IPS-NIHi11 (cell line): ENCODE measurements at regions not wholly inside any gene's neighbourhood (a gene's known extent, or its start where the extent isn't known, plus 50 kb on each side); places are given as distances from the start of the nearest gene placed in this dataset.
"Not testable (repeated sequence)": the region's sequence is repeated elsewhere in the genome, so short reads cannot be mapped to it uniquely, and the experiment has no call there.

ENCODE experiments used
- DNase-seq: peaks from one replicate; pipeline ENCODE4 v3.0.0; 2012; ENCODE audit warnings: mixed read lengths, low spot score

DNA sequence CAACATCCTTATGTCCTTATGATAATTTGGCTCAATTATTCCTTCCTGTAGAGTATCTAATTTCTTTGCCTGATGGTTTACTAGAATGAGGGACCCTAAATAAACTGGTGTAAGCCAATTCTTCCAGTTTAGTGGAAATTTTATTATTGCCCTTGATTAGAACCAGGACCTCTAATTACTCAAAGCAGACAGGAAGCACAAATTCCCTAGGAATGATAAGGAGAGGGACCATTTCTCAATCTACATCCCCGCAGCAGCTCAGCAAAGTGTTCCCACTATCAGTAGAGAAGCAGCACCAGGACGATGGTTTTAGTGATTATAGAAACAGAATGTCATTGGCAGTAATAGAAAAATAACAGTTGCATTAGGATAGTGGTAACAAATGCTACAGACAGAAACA is 97.1 kb downstream of the PLPPR4 start:
- no peak for DNase-seq

DNA sequence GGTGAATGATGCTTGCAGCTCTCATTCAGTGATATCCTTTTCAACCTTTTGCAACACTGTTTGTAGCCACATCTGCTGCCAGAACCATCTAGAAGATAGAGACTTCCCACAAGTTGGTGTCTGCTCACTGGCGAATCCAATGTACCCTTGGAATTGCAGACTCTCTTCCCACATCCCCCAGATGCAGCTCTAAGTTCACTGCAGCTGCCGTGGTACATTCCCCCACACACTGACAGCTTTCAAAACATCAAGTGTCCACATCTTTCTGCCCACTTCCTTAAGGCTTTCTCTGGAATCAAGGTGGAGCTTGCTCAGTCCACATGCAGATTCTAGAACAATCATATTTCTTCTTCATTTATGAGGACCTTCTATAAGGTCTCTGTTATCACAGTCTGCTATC is 99.2 kb downstream of the PLPPR4 start:
- DNase-seq: no peak

GRCh38 chr1:99365141-99365540 is 100.8 kb downstream of the PLPPR4 start:
- no peak for DNase-seq

GRCh38 chr1:99365545-99365944 is 101.3 kb downstream of the PLPPR4 start:
- DNase-seq: no peak

GRCh38 chr1:99369154-99369553 is 104.9 kb downstream of the PLPPR4 start:
- DNase-seq: no peak

DNA sequence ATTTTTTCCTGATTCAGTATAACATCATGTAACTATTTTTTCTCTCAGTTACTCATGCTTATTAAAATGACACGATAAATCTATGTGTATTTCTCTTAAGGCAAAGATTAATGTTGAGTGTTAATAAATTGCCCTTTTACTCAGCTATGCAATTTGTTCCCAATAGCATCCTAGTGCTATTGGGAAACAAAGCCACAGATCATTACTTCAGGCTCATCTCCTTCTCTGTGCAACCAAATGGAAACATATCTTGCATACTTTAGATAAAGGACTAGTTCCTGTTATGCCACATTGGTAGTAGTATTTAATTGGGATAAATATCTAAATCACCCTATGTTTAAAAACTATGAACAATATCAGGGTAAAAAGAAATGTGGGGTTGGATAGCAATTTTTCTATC is 106.2 kb downstream of the PLPPR4 start:
- DNase-seq: no peak

- DNase-seq: no peak
Measured at GRCh38 chr1:99371413-99371812, 107.1 kb downstream of the PLPPR4 start.

DNA sequence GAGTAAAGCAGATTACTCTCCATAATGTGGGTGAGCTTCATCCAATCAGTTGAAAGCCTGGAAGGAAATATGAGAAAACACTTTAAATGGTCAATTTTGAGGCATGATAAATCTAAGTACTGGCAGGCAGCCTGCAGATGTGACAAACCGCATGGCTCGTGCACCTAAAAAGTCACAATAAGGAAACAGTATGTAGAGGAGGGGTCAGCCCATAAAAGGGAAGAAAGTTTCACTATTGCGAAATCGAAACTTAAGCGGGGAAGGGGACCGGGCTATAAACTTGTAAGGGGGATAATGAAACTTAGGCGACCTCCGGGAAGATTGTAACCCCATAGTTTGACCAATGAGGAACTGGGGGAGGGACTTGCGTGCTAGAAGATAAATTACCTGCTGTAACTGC is 109.8 kb downstream of the PLPPR4 start:
- no peak for DNase-seq

DNA sequence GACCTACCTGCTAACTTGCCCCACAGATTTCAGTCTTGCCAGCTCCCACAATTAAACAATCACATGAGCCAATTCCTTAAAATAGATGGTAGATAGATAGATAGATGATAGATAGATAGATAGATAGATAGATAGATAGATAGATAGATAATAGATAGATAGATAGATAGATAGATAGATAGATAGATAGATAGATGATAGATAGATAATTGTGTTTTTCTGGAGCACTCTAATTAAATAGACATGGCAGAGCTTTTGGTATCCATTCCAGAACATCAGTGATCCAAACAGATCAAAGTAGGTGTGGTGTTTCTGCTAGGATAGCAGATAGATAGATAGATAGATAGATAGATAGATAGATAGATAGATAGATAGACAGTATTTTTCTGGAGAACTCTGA is 110.4 kb downstream of the PLPPR4 start:
- not testable (repeated sequence) for DNase-seq

GRCh38 chr1:99384021-99384420 is 119.7 kb downstream of the PLPPR4 start:
- DNase-seq: no peak

DNA sequence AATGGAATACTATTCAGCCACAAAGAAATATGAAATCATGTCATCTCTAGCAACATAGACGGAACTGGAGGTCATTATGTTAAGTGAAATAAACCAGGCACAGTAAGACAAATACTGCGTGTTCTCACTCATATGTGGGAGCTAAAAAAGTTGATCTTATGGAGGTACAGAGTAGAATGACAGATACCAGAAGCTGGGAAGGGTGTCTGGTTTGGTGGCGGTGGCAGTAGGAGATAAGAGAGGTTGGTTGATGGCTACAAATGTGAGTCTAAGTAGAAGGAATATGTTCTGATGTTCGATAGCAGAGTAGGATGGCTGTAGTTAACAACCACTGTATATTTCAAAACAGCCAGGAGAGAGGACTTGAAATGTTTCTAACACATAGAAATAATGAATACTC is 121.6 kb downstream of the PLPPR4 start:
- DNase-seq: no peak

GRCh38 chr1:99396389-99396788 is 132.1 kb downstream of the PLPPR4 start:
- no peak for DNase-seq

DNA sequence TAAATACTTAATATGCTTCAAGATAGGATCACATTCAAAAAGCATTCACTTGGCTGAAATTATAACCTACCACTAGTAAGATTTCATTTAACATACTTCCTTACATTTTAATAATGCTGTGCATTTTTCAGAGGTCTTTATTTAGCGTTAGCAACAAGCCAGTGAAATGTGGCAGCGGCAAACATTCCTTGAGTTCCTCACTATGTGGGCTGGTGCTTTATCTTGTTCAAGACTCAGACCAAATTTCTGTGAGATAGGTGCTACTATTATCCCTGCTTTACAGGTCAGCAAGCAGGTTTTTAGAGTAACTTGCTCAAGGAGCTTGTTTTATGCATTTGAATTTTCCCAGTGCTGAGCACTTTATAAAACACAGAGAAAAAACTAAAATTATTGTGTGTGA is 132.7 kb downstream of the PLPPR4 start:
- DNase-seq: peak; percentile 7

DNA sequence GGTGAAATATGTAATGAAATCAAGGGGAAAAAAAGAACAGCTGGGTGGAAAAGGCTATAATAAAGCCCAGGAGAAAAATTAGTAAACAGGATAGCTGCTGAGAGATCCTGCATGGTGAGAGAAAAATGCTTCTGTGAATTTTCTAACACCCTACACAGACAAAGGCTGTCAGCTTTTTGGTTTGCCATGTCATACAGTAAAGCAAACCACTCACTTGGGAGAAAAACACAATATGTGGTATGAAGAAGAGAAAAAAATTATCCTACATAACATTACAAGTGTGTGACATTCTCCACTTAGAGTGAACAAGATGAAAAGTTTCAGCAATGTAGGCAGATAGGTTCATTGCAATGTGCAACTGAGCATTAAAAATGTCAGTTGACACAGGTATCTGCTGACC is 133.6 kb downstream of the PLPPR4 start:
- no peak for DNase-seq

GRCh38 chr1:99401556-99401955 is 137.3 kb downstream of the PLPPR4 start:
- not testable (repeated sequence) for DNase-seq

DNA sequence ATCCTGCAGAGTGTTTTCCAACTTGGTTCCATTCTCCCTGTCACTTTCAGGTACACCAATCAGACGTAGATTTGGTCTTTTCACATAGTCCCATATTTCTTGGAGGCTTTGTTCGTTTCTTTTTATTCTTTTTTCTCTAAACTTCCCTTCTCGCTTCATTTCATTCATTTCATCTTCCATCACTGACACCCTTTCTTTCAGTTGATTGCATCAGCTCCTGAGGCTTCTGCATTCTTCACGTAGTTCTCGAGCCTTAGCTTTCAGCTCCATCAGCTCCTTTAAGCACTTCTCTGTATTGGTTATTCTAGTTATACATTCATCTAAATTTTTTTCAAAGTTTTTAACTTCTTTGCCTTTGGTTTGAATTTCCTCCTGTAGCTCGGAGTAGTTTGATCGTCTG is 140.1 kb downstream of the PLPPR4 start:
- DNase-seq: not testable (repeated sequence)

DNA sequence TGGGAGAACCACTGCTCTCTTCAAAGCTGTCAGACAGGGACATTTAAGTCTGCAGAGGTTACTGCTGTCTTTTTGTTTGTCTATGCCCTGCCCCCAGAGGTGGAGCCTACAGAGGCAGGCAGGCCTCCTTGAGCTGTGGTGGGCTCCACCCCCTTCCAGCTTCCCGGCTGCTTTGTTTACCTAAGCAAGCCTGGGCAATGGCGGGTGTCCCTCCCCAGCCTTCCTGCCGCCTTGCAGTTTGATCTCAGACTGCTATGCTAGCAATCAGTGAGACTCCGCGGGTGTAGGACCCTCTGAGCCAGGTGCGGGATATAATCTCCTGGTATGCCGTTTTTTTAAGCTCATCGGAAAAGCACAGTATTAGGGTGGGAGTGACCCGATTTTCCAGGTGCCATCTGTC is 141.0 kb downstream of the PLPPR4 start:
- not testable (repeated sequence) for DNase-seq

GRCh38 chr1:99407018-99407417 is 142.7 kb downstream of the PLPPR4 start:
- DNase-seq: no peak

DNA sequence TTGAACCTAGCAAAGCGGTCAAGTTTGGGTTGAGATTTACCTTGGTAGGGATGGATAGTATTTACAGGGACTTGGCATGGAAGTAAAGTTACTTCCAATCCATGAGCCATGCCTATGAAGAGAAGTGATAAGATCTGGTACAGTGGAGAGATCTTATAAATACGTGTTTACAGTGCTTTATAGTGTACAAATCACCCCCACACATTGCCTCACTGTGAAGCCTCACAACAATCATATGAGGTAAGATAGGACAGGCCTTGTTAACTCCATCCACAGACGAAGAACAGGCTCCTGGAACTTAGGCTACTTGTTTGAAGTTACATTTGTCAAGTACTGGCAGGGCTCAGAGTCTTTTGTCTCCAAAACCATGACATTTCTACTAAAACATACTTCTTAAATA is 159.8 kb downstream of the PLPPR4 start:
- no peak for DNase-seq

GRCh38 chr1:99429754-99430153 is 165.5 kb downstream of the PLPPR4 start:
- no peak for DNase-seq

GRCh38 chr1:99438656-99439230 is 174.5 kb downstream of the PLPPR4 start:
- no peak for DNase-seq

- no peak for DNase-seq
Measured at GRCh38 chr1:99439433-99440075, 175.3 kb downstream of the PLPPR4 start.

DNA sequence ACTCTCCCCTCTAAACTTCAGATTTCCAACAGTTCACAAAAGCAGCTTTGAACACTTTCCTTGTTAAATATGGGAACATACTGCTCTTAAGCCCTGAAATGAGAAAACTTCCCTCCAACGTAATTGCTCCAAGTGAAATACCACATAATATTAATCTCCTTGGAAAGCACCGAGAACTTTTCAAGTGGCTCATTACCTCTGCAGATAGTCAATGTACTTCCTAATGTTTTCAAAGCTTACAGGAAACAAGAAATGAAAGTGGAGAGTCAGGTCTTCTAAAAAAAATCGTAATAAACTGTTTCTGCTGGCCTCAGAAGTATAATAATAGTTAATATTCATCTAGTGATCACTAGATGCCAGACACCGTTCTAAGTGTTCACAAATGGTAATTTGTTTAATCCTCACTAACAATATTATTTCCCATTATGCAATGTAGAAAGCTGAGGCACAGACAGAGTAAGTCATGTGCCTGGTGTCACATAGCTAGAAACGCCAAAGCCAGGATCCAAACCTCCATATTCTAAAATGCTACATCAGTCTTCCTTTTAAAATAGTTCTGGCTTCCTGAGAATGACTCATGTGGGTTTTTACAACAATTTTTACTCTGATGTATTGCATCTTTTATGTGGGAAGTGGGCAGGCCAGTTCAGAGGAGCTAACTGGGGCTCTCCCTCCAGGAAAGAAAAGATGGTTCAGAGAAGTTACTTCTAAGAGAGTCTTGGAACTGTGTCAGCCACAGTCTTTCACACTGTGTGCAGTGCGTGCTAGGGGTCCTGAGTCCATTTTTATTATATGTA is 177.2 kb downstream of the PLPPR4 start:
- no peak for DNase-seq
